ENCODE measurements at regions not wholly inside any gene's neighbourhood (a gene's known extent, or its start where the extent isn't known, plus 50 kb on each side); places are given as distances from the start of the nearest gene placed in this dataset.
"Not testable (repeated sequence)": the region's sequence is repeated elsewhere in the genome, so short reads cannot be mapped to it uniquely, and the experiment has no call there.

- DNase-seq, result no peak
Observed at GRCh38 chr5:28328681-28329080, 1290.3 kb upstream of the CDH9 start.

DNA sequence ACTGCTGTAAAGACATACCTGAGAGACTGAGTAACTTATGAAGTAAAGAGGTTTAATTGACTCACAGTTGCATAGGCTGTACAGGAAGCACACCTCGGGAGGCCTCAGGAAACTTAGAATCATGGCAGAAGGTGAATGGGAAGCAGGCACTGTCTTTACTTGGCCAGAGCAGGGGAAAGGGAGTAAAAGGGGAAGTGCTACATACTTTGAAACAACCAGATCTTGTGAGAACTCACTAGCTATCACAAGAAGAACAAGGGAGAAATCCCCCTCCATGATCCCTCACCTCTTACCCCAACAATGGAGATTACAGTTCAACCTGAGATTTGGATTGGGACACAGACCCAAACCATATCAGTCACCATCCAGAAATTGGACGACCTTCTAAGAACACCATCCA lies 1285.8 kb upstream of the CDH9 start:
- DNase-seq, result no peak

GRCh38 chr5:28313953-28314352 lies 1275.6 kb upstream of the CDH9 start:
- DNase-seq, result no peak

GRCh38 chr5:28313321-28313951 lies 1275.0 kb upstream of the CDH9 start:
- DNase-seq, result no peak

GRCh38 chr5:28310696-28311095 lies 1272.3 kb upstream of the CDH9 start:
- DNase-seq, result no peak

- DNase-seq, result no peak
Observed at GRCh38 chr5:28305891-28306290, 1267.5 kb upstream of the CDH9 start.

GRCh38 chr5:28301712-28302111 lies 1263.3 kb upstream of the CDH9 start:
- no peak for DNase-seq

GRCh38 chr5:28296254-28297013 lies 1258.0 kb upstream of the CDH9 start:
- no peak for DNase-seq

- DNase-seq, result not testable (repeated sequence)
Observed at GRCh38 chr5:28287021-28287420, 1248.6 kb upstream of the CDH9 start.

GRCh38 chr5:28286566-28286965 lies 1248.2 kb upstream of the CDH9 start:
- DNase-seq, result no peak

- DNase-seq, result no peak
Observed at GRCh38 chr5:28284788-28285187, 1246.4 kb upstream of the CDH9 start.

GRCh38 chr5:28281351-28281750 lies 1243.0 kb upstream of the CDH9 start:
- no peak for DNase-seq

DNA sequence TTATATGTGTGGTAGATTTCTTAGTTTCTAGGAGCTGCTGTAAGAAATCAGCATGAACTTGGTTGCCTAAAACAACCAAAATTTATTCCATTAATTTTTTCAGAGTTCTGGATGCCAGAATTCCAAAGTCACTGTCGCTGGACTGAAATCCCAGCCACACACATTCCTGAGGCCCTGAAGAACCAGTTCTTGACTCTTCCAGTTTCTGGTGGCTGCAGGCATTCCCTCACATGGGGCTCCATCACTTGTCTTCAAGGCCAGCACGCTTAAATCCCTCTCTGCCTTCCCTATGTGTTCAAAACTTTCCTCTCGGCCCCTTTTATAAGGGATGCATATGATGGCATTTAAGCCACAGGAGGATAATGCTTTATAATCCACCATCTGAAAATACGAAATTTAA lies 1237.5 kb upstream of the CDH9 start:
- no peak for DNase-seq

DNA sequence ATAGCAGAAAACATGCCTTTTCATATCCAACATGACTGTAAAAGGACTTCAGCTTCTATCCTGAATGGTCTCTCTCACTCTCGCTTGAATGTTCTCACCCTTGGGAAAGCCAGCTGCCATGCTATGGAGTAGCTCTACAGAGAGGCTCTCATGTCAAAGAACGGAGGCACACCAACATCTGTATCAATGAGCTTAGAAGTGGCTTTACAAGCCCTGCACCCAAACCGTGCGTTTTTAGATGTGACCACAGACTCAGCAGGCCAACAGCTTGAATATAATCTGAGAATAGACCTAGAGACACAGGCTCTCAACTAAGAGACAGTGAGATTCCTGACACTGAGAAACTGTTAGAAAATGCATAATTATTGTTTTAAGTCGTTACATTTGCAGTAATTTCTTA lies 1231.6 kb upstream of the CDH9 start:
- DNase-seq, result no peak

GRCh38 chr5:28265877-28266276 lies 1227.5 kb upstream of the CDH9 start:
- DNase-seq, result no peak

DNA sequence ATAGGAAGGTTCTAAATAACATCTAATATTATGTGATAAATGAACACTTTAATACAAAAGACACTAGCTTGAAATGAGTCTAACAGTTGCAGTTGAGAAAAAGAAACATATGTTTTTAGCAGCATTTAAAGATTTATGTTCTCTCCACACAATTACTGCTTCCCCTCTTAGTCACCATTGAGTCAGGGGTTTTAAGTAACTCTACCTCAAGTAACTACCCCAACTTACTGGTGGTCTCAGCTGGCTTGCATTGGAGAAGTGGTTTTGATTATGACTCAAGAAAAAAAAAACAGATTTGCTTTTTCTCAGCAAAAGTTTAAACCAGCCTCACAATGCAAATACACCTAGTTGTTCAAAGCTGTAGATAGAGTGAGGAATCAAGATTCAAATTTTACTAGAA lies 1216.5 kb upstream of the CDH9 start:
- no peak for DNase-seq

GRCh38 chr5:28253431-28253830 lies 1215.0 kb upstream of the CDH9 start:
- DNase-seq, result no peak

GRCh38 chr5:28249771-28250415 lies 1211.5 kb upstream of the CDH9 start:
- no peak for DNase-seq

DNA sequence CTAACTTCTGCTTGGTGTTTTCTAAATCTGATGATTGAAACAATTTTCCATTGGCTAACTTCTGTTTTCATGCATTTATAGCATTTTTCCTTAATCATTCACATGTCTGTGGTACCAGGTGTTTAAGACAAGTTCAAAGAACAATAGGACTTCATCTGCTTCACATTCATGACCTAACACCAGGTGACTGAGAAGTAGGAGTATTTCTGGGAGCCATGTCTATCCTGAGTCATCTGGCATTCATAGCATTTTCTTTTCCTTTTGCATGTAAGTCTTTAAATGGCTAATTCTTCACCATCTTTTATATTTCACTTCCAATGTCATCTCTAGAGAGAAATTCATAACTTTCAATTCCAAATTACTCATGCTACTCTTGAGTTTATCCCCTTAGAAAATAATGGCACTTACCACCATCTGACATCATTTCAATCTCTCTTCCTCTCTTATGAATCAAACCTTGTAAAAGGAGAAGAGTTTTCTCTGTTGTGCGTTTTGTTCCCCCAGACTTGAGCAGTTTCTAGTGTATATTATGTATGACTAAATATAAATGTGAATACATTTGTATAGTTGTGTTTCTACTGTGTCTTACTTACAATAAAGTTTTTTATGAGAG lies 1196.1 kb upstream of the CDH9 start:
- DNase-seq, result no peak

DNA sequence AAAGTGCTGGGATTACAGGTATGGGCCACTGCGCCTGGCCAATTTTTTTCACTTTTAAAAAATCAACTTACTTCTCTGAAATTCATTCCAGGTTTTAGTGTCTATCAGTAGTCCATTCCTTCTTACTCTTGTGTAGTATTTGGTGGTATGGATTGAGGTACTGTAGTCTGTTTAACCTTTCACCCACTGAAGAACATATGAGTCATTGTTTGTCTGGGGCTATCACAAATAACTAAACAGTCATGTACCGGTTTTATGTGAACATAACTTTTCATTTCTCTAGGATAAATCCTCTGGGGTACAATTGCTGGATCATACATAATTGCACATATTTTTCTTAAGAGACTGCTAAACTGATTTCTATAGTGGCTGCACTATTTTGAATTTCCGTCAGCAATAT lies 1188.0 kb upstream of the CDH9 start:
- DNase-seq, result no peak

GRCh38 chr5:28219539-28219938 lies 1181.2 kb upstream of the CDH9 start:
- no peak for DNase-seq

DNA sequence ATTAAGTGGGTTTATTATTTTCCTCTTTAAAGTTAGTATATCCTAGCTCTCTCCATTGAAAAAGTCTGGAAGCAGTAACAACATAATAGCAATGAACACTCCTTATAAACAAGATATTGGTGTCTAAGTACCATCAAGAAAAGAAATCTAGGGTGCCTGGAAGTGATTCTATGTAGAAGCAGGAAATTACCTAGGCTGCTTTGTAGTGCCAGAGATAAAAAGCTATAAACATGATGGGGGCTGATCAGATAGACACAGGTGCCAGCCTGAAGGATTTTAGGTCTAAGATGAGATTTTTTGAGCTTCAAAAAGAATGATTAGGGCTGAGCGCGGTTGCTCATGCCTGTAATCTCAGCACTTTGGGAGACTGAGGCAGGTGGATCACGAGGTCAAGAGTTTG lies 1179.3 kb upstream of the CDH9 start:
- no peak for DNase-seq

DNA sequence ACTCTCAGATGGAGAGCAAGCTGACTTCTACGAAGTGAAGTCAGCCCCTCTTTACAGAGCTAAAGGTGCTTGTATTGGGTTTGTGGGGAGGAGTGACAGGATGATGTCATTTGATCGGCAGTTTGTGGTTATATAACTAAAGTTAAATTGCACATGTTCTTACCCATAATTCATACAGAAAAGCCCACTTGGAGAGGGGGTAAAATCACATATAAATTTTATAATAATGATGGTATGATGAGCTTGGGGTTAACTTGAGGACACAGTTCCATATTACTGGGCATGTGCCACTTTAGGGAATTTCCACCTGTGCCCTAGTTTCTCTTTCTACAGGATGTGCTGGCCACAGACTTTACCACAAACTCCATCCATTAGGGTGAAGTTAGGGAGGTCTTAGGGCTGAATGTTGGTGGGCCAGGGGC lies 1178.6 kb upstream of the CDH9 start:
- DNase-seq, result no peak

- DNase-seq, result no peak
Observed at GRCh38 chr5:28215091-28215490, 1176.7 kb upstream of the CDH9 start.
